ENCODE measurements at regions not wholly inside any gene's neighbourhood (a gene's known extent, or its start where the extent isn't known, plus 50 kb on each side); places are given as distances from the start of the nearest gene placed in this dataset.

- no peaks in the 10 kb centered on the region for H3K27me3 ChIP-seq (ENCODE audit: control insufficient read depth, insufficient read depth, low read length)
- TF ChIP-seq, protein P1, sequence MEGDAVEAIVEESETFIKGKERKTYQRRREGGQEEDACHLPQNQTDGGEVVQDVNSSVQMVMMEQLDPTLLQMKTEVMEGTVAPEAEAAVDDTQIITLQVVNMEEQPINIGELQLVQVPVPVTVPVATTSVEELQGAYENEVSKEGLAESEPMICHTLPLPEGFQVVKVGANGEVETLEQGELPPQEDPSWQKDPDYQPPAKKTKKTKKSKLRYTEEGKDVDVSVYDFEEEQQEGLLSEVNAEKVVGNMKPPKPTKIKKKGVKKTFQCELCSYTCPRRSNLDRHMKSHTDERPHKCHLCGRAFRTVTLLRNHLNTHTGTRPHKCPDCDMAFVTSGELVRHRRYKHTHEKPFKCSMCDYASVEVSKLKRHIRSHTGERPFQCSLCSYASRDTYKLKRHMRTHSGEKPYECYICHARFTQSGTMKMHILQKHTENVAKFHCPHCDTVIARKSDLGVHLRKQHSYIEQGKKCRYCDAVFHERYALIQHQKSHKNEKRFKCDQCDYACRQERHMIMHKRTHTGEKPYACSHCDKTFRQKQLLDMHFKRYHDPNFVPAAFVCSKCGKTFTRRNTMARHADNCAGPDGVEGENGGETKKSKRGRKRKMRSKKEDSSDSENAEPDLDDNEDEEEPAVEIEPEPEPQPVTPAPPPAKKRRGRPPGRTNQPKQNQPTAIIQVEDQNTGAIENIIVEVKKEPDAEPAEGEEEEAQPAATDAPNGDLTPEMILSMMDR (IDR thresholded peaks at IDR 0.05; ENCODE audit: insufficient read depth, low read length, severe bottlenecking), result no peak
- FAIRE-seq (no peak), DNase-seq (ENCODE audit: low read depth) (no peak)
- H3K36me3 ChIP-seq (ENCODE audit: control insufficient read depth, insufficient read depth, low read length), result no peaks in the 10 kb centered on the region
- no peak overlapping the region for H3K4me3 ChIP-seq (ENCODE audit: low read depth, low read length)
Observed at GRCh38 chr6:98672681-98673475, 161.5 kb upstream of the POU3F2 start.

- Histone ChIP-seq H3K27me3 (ENCODE audit: control insufficient read depth, insufficient read depth, low read length) (no peaks in the 10 kb centered on the region), H3K36me3 (ENCODE audit: control insufficient read depth, insufficient read depth, low read length) (no peaks in the 10 kb centered on the region), H3K4me3 (ENCODE audit: low read depth, low read length) (no peak overlapping the region)
- TF ChIP-seq, protein P1 (IDR thresholded peaks at IDR 0.05; ENCODE audit: insufficient read depth, low read length, severe bottlenecking), result no peak
- FAIRE-seq (no peak), DNase-seq (ENCODE audit: low read depth) (no peak)
Observed at GRCh38 chr6:98678481-98678880, 155.9 kb upstream of the POU3F2 start.

DNA sequence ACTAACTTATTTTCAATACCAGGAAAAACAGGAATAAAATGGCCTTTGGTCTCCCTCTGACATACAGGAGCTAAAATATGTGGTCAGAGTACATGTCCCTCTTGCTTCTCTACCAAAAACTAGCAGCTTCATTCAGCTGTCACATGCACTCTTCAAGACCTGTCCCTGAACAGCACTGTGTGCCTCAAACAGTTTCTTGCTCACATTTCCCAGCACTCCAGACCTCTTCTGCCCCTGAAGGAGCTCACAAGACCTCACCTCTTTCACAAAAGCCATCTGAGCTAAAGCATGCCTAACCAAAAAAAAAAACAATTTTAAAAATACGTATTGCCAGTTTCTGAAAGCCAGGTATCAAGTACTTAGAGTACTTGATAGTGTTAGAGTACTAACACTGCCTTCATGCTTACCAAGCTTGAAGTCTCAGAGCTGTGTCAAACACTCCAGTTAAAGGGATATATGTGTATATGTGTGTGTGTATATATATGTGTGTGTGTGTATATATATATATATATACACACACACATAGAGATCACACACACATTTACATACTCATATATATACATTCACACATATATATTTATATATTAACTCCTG lies 148.3 kb upstream of the POU3F2 start:
- no peak for FAIRE-seq
- no peak for DNase-seq (ENCODE audit: low read depth)
- TF ChIP-seq, protein P1 (IDR thresholded peaks at IDR 0.05; ENCODE audit: insufficient read depth, low read length, severe bottlenecking), result no peak
- Histone ChIP-seq H3K27me3 (ENCODE audit: control insufficient read depth, insufficient read depth, low read length) (no peaks in the 10 kb centered on the region), H3K36me3 (ENCODE audit: control insufficient read depth, insufficient read depth, low read length) (no peaks in the 10 kb centered on the region), H3K4me3 (ENCODE audit: low read depth, low read length) (no peak overlapping the region)

DNA sequence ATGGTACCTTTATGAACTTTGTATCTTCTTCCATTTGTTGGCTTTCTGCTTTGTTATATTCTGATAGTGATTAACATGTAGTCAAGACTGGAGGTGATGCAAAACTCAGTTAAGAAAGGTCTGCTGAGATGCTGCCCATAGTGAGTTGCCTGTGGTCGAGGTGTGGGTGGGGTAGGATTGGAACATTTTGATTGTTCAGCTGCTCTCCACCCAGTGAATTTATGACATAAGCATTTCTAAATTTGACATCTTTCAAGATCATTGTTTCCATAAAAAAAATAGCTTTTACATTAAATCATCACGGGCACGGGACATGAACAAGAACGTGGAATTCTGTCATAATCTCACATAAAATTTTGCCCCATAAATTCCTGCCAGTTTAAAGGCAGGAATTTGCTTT lies 146.6 kb upstream of the POU3F2 start:
- TF ChIP-seq, protein P1 (IDR thresholded peaks at IDR 0.05; ENCODE audit: insufficient read depth, low read length, severe bottlenecking), result no peak
- FAIRE-seq (no peak), DNase-seq (ENCODE audit: low read depth) (no peak)
- Histone ChIP-seq H3K4me3 (ENCODE audit: low read depth, low read length) (no peak overlapping the region), H3K27me3 (ENCODE audit: control insufficient read depth, insufficient read depth, low read length) (no peaks in the 10 kb centered on the region), H3K36me3 (ENCODE audit: control insufficient read depth, insufficient read depth, low read length) (no peaks in the 10 kb centered on the region)

DNA sequence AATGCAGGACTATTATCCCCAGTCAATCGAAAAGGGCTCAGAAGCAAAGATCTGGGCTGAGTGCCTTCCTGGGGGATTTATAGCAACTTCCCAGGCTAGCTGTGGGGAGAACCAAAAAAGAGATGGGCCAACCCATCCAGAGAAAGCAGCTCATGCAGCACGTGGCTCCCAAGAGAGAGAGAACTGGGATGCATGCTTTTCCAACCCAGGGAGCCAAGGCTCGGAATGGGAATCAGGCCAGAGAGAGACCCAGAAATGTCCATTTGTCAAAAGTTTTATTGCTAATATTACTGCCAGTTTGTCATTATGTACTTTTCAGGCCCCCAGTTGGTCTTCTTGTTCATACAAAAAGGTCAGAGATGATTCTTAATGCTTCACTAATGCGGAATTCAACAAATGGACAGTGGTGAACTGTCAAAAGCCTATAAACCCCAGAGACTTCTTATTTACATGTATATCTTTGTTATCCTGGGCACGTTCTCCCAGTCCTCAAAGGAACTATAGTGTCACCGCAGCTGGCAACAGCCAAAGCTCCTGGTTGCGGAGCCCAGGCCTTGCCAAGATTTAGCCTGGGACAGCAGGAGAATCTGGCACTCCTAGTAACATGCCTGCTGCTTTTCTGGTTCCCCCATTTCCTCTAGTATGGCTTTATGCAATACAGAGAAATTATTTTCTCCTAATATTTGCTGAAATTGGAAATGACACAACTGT lies 139.1 kb upstream of the POU3F2 start:
- Histone ChIP-seq H3K27me3 (ENCODE audit: control insufficient read depth, insufficient read depth, low read length) (no peaks in the 10 kb centered on the region), H3K4me3 (ENCODE audit: low read depth, low read length) (no peak overlapping the region), H3K36me3 (ENCODE audit: control insufficient read depth, insufficient read depth, low read length) (no peaks in the 10 kb centered on the region)
- TF ChIP-seq, protein P1 (IDR thresholded peaks at IDR 0.05; ENCODE audit: insufficient read depth, low read length, severe bottlenecking), result no peak
- no peak for DNase-seq (ENCODE audit: low read depth)
- no peak for FAIRE-seq

Measured in bronchial epithelial cell (primary cell).